HG03175 (cell line): ENCODE measurements at regions not wholly inside any gene's neighbourhood (a gene's known extent, or its start where the extent isn't known, plus 50 kb on each side); places are given as distances from the start of the nearest gene placed in this dataset.

Source experiments
- ATAC-seq: cut with Tn5 transposase; IDR thresholded peaks from one replicate; pipeline ENCODE4 v1.9.1; 2021; ENCODE audit warnings: mild to moderate bottlenecking, moderate library complexity; ENCODE audit not compliant: unreplicated experiment

DNA sequence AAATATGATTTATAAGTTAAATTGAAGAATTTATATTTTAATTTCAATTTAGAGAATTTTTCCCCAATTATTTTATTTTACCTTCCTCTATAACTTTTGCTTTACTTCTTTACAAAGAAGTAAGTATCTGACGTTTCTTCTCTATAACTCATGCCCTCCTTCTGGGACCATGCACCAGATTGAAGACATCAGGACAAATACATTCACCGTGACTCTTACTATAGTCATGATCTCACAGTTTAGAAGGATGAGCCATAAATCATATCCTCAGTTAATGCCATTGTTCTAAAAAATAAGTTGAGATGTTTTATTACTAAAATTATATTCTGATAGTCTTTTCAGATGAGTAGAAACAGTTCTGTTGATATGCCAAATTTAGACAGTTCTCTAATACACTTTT is 279.3 kb downstream of the TMX3 start:
- ATAC-seq = no peak

DNA sequence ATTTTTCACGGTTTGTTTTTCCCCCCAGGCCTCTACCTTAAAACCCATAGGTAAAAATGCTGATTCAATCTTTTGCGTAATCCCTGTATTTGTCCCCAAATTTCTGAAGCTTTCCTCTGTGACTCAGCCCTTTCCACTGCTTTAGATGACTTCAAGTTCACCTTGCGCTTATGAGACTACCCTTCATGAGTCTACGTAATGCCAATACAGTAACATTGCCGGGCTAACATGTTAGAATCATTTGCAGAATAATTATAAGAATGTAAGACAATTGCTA is 283.0 kb downstream of the TMX3 start:
- ATAC-seq = no peak

DNA sequence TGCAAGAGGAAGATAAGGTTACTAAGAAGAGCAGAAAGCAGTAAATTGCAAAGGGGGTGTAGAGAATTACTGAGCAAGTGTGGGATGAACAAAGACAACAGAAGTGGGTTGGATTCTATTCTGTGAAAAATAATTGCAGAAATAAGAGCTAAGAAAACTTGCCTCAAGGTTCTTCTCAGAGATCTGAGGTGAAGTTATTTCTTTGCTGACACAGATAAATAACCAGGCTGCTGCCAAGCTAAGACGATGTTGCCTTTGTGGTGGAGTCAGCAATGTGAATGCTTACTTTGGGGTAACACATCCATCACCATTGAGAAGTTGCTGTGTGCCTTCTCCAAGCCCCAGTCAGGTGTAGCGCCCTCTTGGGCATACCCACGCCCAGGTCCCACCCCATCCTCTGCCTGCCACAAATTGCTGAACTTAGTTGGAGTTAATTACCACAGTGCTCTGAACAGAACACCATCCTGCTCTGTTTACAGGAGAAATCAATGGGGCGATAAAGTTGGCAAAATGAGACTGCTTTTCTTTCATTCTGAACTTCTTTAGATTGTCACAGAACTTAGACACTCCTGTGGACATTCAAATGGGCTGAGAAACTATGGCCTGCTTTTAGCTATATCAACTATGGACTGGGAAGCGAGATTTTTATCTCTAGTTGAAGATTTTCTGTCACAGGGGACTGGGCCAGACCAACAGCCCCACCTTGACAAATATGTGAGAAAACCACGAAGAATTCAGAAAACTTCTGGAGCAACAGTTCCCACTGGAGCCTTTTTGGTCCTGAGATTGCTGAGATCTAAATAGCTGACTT is 283.6 kb downstream of the TMX3 start:
- no peak for ATAC-seq

DNA sequence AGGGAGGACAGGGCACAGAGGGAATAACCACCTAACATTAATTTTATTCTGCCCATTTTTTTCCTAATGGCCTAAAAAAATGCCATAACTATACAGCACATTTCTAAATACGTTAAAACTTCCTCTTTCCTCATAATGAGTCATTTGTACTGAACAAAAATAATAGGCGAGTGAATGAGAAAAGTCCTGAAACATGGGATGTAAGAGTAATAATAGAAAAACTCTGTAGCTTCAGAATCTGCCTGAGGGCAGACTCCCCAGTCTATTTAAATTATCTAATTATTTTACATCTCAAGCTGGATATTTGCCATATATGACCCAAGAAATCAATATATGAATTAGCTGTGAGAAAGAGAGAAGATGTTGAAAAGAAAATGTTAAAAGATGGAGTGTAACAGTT is 285.1 kb downstream of the TMX3 start:
- no peak for ATAC-seq

DNA sequence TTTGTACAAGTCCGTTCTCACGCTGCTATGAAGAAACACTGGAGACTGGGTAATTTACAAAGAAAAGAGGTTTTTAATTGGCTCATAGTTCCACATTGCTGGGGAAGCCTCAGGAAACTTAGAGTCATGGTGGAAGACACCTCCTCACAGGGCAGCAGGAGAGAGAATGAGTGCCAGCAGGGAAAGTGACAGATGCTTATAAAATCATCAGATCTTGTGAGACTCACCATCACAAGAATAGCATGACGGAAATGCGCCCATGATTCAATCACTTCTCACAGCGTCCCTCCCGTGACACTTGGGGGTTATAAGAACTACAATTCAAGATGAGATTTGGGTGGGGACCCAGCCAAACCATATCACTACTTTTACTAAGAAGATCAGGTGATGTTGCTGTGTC is 285.8 kb downstream of the TMX3 start:
- ATAC-seq = no peak

DNA sequence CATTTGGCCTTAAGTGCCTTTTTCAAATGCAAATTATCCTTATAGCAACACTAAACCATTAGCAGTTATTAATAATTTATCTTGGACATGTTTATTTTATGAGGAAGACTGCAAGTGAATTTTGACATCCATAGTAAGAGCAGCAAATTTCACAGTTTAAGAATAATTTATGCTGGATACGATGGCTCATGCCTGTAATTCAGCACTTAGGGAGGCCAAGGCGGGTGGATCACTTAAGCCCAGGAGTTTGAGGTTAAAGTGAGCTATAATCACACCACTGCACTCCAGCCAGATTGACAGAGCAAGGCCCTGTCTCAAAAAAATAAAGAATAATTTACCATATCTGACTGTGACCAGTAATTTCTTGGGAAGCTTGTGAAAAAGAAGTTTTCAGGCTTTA is 286.2 kb downstream of the TMX3 start:
- no peak for ATAC-seq

DNA sequence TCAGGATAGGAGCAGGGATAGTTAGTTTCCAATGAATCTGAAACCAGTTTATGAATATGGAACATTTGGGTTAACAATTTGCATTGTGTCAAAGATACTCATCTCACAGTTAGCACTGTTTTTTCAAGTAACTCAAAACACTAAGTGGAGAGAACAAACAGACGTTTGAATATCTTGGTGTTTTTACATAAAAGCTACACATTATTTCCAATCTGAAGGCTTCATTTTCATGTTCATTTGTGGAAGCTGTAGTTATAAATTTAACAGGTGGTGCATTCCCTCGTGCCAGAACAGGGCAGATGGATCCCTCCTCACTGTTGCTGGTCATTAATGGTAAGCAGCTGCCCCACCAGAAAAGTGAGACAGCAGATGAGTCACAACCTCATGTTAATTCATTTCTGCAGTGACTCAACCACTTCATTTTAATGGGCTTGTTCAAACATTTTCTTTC is 286.9 kb downstream of the TMX3 start:
- ATAC-seq = no peak

DNA sequence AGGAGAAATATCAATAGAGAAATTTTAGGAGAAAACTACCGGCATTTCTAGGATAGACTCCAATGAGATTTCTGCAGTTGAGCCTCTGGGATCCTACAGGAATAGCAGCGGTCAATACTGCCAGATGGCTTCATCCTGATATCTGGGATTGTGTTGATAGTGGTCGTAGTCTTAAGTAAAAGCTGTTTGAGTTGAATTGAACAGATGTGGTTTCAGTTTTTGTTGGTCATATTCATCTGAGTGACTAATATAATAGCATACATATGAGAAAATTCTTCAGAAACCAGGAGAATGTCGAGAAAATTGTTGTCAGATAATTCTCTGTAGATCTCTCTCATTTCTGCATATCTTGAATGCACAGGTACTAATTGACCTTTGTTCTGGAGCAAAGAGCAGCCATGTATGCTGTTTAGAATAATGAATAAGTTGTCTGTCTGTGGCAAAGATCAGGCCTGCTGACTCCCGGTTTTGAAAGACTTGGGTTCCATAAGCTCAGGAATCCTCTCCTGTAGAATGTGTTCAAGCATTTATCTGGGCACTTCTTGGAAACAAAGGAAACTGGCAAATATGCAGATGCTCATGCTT is 288.1 kb downstream of the TMX3 start:
- no peak for ATAC-seq

DNA sequence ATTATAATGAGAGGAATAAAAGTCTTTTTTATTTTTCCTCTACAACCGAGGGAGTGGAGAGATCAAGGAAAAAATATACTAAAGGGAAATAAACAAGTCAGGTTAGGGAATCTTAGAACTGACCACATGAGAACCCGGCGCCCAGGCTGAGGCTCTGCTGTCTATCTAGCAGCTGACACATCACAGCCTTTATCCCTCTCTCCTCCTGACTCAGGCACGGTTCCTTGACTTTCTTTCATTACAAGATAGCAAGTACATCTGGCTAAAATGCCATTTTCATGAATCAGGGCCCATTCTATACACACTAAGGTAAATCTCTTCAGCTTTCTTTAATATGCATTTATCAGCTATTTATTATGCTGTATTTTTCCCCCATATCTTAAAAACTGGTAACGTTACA is 296.0 kb downstream of the TMX3 start:
- ATAC-seq = no peak

DNA sequence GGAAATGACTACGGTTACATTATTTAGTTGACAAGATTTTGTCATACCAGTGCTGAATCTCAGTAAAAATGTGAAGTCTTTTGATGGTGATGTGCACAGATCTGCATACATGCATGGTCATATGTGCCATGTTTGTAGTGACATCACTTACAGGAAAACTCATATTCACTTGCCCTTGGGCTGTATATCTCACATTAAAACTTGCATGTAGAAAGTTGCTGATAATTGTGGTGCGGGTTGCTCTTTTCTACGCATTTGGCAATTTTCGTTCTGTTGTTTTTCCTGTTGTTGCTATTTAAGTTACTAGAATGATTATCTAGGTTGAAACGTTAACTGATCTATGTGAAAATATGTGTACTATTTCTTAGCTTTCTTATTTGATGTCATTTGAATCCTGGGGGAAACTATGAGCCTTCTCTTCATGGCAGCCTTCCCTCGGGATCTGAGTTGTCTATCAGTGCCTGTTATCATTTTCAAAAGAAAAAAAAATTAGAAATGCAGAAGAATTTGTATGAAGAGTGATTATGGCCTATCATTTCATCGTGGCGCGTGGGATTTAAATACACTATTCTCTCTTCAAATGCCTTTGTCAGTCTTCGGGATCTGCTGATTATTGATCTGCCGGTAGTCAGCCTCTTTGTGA is 296.6 kb downstream of the TMX3 start:
- no peak for ATAC-seq

DNA sequence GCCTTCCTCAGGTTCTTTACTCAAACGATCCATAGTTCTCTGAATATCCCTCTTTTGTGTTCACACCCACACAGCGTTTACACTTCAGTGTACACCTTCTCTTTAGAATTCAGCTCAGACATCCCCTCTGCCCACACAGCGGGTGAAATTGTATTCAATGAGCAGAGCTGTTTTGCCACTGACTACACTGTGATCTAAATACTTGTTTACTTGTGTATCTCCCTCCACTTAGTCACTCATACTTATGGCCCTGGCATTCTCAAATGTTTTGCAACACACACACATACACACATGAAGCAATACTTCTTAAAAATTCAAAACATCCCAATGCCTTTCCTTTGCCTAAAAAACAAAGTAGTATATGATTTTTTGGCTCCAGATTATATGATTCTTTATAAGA is 297.1 kb downstream of the TMX3 start:
- no peak for ATAC-seq

DNA sequence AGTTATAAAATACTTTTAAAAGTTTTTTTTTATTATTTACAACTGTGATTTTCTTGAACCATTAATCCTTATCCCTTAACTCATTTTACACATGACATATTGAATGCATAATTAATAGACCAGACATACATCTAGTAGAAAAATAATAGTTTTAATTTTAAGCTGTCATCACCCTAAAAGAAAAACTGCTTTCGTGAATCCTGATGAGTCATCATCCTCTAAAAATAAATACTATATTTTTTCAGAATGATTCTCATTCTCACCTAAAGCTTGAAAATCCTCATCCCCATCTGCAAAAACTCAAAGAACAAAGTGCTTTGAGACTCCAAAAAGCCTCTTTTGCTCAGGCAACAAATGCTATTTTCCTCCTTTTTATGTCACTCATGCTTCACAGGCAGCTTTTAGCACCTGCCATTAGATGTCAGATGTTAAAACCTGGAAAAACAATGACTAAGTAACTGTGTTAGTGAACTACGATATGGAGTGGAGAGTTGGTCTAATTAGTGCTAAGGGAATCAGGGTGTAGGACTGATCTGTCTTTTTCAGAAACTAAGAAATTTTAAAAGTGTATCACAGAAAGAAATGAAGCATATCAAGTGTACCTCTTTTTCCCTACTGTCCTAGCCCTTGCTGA is 297.6 kb downstream of the TMX3 start:
- no peak for ATAC-seq

DNA sequence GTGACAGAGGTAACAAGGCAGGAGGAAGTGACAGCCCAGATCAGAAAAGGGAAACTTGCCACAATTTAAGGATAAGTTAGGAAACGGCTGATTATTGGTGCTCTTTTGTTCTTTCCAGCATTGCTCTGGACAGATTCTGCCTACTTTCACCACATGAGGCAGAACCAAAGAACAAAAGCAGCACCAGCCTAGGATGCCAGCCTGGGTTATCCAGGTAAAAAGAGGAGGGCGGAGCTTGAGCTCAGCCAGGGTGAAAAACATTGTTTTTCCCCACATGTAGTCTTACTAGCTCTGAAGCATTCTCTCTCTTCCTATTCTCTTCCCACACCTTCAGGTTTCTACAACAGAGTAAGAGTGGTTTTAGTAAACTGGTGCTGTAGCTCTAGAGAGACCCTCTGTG is 300.5 kb downstream of the TMX3 start:
- no peak for ATAC-seq

DNA sequence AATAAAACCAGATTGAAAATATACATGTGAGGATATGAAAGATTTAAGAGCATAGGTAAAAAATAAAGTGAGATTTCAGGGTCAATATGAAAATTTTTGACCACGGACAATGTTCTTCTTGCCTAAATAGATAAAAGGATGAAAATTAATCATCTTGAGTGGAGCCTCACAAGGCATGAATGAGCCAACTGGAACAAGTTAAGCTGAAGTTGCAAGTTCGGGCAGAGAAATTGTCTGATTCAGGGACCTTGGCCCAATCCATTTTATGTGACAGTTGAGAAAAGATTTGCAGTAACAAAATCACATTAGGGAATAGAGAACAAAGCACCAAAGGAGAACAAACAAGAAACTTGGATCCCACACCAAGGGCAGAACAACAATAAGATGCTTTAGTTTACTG is 305.3 kb downstream of the TMX3 start:
- no peak for ATAC-seq

DNA sequence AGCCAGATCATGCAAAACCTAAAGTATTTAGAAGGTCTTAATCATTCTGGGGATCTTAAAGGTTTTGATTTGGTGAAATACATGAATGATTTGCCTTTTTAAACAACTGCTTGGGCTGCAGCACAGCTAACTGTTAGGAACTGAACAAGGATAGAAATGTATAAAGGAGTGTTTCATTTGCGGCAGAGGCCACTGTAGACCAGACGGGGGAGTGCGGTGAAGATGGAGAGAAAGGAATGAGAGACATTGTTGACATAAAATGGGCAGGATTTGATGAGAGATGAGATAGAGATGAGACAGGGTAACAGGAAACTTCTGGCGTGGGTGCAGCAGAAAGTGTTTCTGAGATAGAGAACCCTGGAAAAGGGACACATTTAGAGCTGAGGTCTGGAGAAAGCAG is 308.1 kb downstream of the TMX3 start:
- ATAC-seq = no peak

DNA sequence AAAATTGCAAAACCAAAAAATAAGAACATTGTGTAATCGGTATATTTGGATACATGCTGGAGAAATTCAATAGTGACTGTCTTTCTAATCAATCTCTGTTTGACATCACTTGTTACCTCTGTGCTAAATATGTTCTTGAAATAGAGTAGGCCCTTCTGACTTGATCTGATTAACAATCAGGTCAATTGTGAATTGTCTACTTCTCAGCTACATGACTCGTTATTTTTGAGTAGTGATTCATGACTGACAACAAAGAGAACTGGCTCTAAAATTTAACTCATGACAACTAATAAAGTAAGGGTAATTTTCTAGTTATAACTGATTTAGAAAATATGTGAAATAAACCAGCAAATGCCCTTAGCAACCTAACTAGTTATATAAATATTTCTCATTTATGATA is 312.1 kb downstream of the TMX3 start:
- no peak for ATAC-seq

DNA sequence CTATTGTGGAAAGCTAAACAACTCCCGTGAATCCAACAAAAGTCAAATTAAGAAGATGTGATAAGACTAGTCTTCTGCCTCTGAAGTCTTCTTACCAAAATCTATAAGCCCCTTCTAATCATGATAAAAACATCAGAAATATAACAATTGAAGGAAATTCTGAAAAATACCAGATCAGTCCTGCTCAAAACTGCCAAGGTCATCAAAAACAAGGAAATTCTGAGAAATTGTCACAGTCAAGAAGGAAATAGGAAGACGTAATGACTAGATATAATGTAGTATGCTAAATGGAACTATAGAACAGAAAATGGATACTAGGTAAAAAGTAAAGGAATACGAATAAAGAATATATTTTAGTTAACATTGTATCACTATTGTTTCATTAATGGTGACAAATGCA is 314.0 kb downstream of the TMX3 start:
- ATAC-seq = no peak

DNA sequence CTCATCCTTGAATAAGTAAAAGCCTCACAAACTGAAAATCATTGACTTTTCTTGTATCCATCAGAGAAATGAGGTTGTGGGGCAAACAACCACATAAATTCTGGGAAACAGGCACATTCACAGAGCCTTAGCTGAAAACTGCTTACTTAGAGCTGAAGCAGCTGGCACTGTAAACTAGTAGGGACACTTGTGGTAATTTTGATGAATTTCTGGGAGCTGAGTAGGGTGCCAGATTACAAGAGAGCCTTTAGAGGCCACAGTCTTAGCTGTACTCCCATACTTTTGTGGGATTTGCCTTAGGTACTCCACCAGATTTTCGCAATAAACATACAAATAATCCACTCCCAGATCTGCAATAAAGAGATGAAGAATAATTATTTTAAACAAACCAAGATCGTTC is 315.2 kb downstream of the TMX3 start:
- ATAC-seq = no peak

DNA sequence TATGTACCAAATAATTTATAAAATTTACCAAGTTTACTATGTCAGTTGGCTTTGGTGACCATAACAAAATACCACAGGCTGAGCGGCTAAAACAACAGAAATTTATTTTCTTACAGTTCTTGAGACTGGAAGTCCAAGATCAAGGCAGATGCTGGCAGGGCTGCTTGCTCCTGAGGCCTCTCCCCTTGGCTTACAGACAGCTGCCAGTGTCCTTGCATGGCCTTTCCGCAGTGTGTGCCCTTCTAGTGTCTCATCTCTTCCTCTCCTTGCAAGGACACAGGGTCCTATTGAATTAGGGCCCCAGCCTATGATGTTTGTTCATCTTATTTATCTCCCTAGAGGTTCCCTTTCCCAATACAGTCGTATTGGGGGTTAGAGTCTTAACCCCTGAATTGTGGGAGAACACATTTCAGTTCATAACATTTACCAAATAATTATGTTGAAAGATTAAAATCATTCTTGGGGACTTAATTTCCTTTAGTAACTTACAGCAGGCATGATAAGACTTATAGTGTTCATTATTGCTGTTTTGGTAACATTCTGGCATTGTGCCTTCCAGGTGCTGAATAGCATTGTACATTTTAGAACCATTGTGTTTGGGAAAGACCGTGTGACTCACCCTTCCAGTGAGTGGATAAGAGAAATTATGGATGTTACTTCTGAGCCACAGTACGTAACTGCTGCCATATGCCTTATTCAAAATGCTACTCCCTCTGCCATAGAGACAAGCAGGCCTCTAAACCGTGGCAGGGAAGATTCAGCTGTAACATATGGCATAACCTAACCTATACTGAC is 317.5 kb downstream of the TMX3 start:
- no peak for ATAC-seq

DNA sequence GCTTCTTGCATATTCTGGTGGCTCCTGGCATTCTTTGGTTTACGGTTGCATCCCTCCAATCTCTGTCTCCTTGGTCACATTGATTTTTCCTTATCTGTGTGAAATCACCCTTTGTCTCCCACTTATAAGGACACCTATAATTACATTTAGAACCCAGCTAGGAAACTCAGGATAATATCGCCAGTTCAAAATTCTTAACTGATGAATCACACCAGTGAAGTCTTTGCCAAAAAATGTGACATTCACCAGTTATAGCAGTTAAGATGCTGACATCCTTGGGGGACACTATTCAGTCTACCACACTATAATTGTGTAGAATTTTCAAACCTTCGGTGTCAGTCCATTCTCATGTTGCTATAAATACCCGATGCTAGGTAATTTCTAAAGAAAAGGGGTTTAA is 320.2 kb downstream of the TMX3 start:
- ATAC-seq = no peak

DNA sequence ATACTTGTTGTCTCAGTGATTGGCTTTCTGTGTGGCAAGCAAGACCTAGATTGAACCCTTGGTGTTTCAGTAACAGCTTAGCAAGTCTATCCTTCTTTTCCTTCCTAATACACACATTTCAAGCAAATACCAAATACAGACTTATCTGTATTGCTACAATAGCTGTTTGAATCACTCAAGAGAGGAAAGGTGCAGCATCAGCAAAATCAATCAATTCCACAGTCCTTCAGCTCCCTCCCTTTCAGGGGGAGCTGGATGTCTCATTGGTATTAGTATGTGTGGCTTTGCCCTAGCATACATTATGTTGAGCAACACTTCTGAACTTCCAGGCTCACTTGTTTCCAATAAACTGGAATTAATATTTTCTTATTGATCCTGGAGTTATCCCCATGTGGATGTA is 323.1 kb downstream of the TMX3 start:
- no peak for ATAC-seq
